GM19324 (cell line): ENCODE measurements at regions not wholly inside any gene's neighbourhood (a gene's known extent, or its start where the extent isn't known, plus 50 kb on each side); places are given as distances from the start of the nearest gene placed in this dataset.
"Not testable (repeated sequence)": the region's sequence is repeated elsewhere in the genome, so short reads cannot be mapped to it uniquely, and the experiment has no call there.

ENCODE experiments used
- ATAC-seq: cut with Tn5 transposase; IDR thresholded peaks from one replicate; pipeline ENCODE4 v1.9.1; 2021; ENCODE audit warnings: mild to moderate bottlenecking, moderate library complexity; ENCODE audit not compliant: unreplicated experiment, low FRiP score

DNA sequence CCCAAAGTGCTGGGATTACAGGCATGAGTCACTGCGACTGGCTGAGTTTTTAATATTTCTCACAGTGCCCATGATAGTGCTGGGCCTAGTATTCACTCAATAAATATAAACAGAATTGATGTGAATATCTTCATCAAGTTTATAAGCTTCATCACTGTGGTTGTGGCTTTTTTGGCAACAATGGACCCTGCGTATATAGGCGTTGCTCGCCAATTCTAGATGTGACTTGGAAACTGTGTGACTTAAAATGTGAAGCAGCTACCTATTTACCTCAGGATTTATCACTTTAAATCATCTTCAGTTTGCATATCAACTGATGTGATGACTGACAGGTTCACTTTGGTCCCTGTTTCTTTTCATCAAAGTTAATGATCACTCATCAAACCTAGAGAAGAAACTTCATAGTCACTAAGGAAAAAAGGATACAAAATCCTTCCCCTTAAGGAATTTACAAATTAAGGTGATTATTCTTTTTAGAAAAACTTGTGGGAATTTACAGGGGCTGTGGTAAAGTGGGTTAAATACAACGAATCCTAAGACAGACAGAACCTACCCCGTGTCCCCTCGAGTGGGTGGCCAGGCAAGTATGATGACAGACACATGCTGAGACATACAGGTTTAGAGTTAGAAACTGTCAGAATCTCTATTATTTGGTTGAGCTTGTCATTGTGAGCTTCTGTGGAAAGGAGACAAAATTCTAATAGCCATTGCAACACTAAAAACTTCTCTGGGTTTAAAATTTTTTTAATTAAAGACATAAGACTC, 101.3 kb downstream of the AKAP11 start:
- ATAC-seq, result no peak

DNA sequence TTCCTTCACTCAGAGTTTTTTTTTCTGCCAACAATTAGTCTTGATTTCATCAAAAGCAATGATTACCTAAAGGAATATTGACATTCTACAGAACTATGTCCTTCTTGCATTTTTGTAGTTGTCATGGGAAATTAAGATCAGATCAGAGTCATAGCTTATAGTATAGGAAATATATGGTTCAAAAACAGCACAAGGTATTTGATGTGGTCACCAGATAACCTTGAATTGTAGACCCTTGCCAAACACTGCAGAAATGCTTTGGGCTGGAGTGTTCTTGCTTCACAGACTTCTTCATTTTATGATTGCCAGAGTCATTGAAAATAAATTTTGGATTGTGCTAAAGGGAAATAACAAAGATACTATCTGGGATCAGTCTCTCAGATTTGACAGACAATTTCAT, 103.7 kb downstream of the AKAP11 start:
- ATAC-seq, result no peak

DNA sequence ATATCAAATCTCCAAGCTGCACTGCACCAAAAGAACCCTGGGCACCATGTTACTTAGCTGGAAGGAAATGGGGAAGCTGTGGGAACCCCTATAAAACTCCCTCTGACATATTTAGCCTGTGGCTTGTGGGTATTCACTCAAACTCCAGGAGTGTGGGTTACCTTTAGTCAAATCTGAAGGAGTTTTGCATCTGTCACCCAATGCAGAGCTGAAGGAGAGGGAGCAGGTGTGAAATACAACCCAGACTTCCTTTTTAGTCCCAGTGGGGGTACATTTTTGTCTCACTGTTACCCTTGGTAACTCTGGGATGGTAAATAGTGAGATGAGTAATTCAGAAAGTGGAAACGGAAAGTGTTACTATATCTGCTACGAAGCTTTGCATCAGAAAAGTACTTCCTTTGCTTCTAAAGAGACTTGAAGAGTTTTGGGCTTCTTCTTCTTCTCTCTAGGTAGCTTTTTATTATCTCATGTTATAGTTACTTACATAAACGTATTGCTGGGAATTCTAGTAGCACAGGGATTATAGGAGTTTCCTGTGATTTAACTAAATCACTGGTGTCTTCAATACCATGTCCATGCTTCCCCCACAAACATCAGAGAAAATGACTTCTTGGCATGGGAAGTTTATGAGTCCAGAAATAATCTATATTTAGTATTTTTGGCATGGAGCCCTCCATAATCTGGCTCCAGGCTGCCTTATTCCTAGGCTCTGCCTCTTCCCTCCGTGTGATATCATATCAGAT, 105.9 kb downstream of the AKAP11 start:
- peak; percentile 83 for ATAC-seq

DNA sequence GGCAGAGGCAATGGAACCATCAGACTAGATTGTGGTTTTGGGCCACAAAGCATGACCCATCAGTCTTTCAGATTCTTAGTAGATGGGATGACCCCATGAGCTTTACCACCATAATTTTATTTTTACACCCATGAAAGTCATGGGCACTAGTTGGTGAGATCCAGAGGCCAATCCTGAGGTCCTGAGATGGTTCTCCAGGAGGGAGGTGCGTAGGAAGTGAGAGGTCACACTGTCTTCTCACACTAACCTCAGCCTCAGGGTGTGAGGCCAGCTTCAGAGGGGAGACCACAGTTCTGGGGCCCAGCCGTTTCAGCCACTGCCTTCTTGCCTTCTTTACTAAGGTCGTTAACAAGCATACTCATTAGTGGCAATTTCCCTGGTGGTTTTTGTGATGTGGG, 106.4 kb downstream of the AKAP11 start:
- ATAC-seq, result no peak

DNA sequence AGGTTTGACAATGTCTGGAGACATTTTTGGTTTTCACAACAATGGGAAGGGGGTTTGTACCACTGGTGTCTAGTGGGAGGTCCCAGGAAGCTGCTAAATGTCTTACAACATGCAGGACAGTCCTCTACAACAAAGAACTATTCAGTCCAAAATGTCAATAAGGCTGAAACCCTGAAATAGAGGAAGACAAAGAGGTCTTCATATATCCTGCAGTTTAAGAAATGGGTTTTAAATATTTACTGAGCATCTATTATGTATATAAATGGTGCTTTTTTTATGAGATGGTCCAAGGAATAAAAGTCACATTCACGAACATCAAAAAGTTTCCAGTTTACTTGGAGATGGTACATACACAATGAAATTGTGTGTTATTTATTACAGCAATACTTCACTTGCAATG, 107.3 kb downstream of the AKAP11 start:
- no peak for ATAC-seq

DNA sequence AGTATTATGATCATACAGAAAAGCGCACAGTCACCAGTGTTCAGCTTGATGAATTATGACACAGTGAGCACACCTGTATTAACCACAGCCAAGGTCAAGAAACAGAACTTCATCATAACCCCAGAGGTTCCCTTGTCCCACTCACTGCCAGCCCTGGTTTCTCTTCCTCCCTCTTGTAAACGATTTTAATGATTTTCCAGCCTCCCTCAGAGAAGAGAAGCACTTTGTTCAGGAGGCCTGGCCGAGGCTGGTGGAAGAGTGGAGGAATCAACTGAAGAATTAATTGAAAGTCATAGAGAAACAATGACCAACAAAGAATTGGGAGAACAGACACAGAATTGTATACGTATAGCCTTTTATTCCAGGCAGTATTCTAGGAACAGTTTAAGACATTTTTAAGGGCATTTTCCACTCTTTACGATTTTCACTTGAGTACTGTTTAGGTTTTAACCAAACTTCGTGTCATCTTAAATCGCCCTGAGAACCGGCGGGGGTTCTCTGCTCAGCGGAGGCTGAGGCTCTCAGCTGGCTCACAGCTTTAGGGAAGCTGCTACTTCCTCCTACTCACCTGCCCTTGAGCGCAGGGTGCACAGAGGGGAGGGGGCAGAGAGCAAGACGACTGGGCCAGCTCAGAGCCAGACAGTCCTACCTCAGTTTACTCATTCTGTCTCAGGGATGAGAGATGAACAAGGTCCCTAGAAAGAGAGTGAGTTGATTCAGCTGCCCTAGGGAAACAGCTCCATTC, 108.6 kb downstream of the AKAP11 start:
- ATAC-seq, result peak; percentile 42

DNA sequence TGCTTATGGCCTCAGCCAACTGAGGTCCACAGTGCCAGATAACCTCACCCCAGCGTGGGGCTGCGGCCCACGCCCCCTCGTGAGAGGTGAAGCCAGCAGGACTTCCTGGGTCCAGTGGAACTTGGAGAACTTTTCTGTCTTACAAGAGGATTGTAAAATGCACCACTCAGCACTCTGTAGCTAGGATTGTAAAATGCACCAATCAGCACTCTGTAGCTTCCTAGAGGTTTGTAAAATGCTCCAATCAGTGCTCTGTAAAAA, 109.1 kb downstream of the AKAP11 start:
- ATAC-seq, result no peak

DNA sequence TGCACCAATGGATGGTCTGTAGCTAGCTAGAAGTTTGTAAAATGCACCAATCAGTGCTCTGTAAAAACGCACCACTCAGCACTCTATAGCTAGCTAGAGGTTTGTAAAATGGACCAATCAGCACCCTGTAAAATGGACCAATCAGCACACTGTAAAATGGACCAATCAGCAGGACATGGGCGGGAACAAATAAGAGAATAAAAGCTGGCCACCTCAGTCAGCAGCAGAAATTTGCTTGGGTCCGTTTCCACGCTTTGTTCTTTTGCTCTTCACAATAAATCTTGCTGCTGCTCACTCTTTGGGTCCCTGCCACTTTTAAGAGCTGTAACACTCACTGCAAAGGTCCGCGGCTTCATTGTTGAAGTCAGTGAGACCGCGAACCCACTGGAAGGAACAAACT, 109.5 kb downstream of the AKAP11 start:
- not testable (repeated sequence) for ATAC-seq

DNA sequence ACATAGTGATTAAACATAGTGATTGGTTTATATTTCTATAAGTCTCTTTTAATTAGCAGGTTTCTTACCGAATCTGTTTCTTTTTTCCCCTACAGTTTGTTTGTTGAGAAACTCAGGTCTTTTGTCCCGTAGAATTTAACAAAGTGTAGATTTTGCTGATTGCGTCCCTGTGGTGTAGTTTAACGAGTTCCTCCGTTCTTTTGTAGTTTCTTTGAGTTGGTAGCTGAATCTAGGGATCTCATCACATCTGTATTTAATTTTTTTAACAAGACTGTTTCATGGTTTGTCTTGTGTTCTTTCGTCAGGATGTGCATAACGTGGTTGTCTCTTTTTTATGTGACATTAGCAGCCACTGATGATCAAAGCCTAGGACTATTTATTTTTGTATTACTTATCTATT, 111.1 kb downstream of the AKAP11 start:
- ATAC-seq, result no peak

DNA sequence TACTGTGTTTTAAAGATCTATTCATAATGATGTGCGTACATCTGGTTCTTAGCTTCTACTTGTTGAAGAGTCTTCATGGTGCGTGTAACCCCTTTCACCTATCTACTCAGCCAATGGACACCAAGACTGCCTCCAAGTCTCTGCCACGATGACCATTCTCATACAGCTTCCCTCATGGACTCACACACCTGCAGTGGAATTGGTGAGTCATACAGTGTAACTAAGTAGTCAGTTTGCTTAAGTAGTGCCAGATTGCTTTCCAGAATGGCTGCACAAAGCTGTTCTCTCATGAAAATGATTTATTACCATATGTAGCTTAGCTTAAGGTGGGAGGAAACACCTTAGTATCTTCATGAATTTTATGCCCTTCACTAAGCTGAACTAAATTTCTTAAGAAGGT, 112.3 kb downstream of the AKAP11 start:
- no peak for ATAC-seq

DNA sequence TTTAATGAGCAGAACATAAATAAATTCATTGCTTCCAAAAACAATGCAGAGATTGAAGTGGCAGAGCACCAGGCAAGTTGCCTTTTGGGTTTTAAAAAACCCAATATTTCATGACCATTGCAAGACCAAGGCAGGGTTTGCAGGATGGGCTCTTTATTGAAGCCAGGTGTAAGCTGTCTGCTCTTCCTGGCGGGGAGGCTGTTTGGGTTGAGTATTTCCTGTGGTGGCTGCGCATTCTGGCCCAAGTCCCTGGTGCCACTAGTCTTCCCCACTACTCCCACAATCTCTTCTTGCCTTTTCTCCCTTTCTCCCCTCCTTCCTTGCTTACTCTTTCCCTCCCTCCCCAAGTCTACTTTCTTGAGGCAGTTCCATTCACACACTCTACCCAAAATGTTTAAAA, 116.4 kb downstream of the AKAP11 start:
- ATAC-seq, result no peak

DNA sequence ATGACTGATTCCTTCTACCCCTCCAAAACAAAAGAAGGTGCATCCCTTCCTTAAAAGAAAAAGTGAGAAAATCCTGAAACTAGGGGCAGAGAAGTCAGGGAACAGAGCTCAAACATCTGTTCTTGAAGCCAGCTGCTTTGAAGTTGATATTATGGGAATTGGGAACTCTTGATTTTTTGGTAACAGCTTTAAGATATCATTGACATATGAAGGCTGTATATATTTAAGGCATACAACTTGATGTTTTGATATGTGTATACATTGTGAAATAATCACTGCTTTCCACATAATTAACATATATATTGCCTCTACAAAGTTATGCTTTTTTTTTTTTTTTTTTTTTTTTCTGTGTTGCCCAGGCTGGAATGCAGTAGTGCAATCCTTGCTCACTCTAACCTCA, 117.1 kb downstream of the AKAP11 start:
- no peak for ATAC-seq

DNA sequence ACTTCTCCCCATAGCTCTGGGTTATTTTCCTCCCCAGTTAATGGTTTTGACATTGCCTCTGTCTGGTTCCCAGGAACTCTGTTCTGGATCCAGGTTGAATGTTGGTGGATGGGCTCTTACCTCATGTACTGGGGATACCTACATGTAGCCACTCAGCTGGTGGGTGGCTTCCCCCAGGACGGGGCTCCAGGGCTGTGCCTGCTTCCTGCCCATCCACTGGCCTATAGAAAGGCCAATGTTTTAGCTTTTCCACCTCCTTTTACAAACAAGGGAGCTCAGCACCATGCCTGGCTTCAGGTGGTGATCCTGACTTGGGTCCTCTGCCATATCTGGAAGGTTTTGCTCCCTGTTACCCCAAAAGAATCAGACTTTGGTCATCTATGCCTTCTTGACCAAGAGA, 120.2 kb downstream of the AKAP11 start:
- ATAC-seq, result no peak

DNA sequence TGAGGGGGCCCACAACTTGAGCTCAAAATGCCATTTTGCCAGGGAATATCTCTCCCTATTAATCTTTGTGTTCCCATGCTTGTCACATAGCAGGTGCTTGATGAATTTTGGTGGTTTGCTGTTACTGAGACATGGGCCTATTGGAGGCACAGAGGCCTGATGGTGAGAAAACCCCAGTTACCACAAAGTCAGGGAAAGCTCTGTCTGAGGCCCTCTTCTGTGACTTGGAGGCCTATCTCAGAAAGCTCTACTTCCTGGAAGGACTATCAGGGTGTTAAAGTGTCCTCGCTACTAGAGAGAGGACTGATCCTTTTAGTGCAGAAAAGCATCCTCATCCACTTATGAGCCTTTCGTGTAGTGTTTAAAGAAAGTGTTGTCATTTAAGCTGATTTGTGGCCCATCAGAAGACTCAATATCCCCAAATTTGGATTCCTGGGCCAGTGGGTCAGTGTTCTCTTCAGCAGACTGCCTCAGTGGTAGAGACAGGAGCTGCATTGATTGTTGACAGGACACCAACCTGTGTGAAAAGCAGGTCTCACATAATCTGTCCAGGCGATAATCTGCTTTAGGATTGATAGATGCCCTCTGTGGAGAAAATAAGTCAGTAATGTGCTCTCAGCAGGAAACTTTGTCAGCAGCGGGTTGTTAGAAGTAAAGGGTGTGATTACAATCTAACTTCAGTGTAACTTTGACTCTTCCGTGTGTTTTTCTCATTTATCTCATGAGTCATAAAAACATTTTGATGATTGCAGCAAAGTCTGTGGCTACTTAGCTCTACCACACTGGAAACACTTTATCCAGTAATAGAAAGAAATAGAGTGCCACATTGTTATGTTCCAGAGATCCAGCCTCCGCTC, 121.0 kb downstream of the AKAP11 start:
- ATAC-seq, result peak; percentile 34

DNA sequence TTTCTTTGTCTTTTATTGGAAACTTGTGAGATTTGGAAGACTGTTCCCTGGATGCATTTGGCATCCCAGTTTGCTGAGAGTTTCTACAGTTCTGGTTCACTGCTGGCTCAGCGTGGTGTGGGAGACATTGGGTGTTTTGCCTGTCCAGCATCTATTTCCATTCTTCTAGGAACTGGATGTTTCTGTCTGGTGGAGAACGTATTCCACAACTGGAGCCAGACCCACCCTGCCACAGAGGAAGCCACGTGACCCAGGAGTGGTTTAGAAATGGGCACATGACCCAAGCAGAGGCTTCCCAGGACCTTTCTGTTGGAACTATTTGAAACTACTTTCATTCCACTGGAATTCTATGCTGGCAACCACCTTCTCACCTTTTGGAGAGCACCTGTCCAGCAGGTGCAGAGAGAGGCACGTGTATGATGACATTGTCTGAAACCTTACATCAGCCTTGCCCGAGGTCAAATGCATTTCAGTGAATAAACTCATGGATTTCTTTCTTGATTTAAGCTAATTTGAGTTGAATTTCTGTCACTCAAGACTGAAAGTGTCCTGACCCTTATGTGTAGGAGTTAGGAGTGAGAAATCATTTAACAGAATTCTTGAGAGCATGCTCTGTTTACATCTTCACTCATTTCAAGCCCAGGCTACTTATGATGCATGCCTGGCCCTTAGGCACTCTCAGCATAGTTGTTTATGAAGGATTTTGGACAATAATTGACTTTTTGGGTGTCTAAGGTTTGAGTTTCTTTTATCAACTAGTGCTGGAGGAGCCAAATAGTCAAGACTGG, 121.8 kb downstream of the AKAP11 start:
- ATAC-seq, result no peak

DNA sequence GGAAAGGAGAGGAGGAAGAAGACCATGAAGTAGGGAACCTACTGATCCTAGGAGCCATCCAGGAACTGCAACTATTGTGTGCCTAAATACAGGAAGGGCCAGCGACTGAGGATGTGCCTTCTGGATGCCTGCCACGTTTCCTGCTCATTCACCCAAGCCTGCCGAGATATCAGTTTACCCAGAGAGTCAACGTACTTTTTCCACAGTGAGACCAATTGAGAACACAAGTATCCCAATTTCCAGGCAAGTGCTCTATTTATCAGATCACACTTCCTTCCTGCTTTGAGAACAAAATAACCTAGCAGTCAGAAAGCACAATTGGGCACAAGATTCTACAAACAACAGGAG, 122.4 kb downstream of the AKAP11 start:
- ATAC-seq, result no peak

DNA sequence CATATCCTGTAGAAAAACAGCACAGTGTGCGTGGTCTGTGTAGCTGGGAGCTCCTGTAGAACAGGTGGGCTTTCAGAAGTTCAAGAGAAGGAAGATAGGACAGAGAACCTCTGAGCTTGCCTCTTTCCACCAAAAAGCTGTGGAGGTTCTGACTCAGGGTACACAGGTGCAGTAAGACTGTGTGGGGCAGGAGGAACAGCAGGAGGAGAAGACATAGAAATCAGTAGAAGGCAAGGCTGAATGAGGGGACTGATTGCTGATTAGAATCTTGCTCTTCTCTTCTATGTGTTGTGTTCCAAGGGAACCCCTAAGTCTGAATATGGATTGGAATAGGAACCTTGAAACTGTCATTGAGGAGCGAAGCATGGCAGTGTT, 122.7 kb downstream of the AKAP11 start:
- no peak for ATAC-seq

DNA sequence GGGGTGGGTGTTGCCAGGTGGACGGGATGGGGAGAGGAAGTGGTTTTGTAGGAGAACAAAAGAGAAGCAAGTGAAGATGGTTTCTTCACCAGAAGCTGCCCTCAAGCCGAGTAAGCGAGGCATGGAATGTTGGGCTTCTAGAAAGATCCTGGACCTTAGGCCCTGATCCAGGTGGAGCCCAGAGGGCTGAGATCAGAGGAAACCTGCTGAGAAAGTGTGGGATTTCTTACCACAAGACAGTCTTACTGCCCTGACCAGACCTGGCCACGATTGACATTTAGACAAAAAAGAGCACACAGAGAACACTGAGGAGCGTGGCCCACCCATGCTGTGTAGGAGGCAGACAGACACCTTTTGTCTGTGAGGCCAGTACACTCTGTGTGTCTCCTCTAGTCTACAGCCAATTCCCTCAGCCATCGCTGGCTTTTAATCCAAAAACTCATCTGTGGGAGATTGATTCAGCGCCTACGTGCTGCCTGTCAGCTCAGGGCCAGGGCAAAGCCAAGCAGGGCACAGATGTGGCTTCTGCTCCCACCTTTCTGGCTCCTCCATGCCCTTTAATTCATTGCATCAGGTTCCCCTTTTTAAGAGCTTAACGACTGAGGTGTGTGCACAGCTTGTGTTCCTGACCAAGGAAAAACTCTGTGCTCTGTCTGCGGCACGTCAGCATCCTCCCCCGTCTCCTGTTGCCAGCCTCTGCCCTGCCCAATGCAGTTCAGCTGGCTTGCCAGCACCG, 123.3 kb downstream of the AKAP11 start:
- no peak for ATAC-seq

DNA sequence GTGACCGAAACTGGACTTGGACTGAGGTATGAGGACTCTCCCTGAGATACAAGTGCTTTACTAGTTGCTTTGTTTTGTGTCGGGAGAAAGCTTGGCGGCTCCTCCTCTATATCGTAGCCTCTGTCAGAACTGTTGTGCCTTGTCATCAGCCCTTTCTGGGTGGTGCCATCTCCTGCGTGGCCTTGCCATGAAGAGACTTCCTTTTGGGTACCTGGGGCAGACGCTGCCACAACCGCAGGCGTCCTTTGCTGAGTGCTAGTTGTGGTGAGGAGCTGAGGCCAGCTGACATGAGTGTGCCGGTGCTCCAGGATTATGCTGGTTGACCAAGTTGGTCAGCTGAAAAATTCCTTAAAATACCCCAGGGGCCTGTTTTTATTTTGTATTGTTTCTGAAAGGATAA, 124.5 kb downstream of the AKAP11 start:
- no peak for ATAC-seq
